ENCODE measurements at regions not wholly inside any gene's neighbourhood (a gene's known extent, or its start where the extent isn't known, plus 50 kb on each side); places are given as distances from the start of the nearest gene placed in this dataset.

GRCh38 chr7:81272176-81272575 lies 353.3 kb upstream of the SEMA3C start:
- TF ChIP-seq EZH2 (IDR thresholded peaks at IDR 0.05; ENCODE audit: borderline replicate concordance, low read length) (no peak), CTCF (IDR thresholded peaks at IDR 0.05; ENCODE audit: low read length) (no peak)

All from OCI-LY1 (cell line).